ENCODE measurements at regions not wholly inside any gene's neighbourhood (a gene's known extent, or its start where the extent isn't known, plus 50 kb on each side); places are given as distances from the start of the nearest gene placed in this dataset.

DNA sequence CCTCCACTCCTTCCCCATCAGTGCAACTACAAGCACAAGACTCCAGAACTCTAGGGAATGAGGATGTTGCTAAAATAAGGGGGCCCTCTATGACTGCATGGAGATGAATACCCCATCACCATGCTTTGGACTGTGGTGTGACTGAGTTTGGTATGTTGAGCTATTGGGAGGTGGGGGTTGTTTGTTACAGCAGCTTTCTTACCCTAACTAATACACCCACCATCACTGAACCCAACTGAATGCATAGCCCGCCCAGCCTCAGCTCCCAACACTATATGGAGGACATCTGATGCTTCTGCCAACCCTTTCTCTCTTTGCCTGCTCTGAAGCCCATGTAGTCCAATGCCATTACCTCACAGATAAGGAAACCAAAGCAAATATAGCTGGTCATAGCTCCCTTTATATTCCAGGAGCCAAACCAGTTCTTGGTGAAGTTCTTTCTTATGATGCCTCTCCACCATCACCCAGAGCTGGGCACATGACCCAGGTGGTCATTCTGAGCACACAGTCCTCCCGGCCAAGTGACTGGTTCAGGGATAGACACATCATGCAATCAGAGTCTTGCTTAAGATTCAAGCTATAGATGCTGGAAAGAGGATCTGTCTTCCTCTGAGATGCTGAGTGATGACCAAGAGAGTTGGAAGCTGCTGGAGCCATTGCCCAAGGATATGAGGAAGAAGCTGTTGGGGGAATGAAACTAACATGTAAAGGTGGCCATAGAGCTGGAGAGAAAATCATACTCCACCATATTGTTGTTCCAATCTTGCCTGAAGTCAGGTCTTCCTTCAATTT is 155.6 kb upstream of the HAAO start:
- H3K27ac ChIP-seq (replicated peaks), result 0 out of 2 replicates have a peak overlapping the region, but pooled peaks have one; percentile 7

DNA sequence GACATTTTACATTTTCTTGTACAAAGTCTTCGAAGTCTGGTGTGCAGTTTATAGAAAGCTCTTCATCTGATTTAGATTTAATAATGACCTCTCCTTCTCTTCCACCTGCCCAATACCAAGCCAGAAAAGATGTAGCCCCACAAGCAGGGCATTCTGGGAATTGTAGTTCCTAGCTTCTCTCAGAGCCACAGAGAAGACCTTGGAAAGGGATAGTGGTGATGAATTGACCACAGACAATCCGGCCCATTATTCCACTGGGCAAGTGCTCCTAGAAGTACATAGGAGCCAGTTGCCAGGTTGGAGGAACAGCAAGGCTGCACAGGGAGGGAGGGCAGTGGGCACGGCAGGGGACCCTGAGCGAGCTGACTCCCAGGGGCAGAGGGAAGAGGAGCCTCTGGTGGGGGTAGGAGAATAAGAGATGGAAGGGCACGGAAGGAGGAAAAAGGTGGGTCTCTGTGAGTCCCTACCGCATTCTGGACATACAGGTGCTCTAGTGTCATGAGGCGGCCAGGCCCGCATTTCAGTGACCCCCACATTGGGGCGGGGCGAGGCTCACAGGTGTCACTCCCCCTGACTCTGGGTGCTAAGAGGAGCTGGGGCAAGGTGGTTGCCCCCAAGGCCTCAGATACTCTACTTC is 152.5 kb upstream of the HAAO start:
- no peak for DNase-seq (ENCODE audit: low read depth in 1 of 2, low spot score in 1 of 2)
- TF ChIP-seq, protein P1, sequence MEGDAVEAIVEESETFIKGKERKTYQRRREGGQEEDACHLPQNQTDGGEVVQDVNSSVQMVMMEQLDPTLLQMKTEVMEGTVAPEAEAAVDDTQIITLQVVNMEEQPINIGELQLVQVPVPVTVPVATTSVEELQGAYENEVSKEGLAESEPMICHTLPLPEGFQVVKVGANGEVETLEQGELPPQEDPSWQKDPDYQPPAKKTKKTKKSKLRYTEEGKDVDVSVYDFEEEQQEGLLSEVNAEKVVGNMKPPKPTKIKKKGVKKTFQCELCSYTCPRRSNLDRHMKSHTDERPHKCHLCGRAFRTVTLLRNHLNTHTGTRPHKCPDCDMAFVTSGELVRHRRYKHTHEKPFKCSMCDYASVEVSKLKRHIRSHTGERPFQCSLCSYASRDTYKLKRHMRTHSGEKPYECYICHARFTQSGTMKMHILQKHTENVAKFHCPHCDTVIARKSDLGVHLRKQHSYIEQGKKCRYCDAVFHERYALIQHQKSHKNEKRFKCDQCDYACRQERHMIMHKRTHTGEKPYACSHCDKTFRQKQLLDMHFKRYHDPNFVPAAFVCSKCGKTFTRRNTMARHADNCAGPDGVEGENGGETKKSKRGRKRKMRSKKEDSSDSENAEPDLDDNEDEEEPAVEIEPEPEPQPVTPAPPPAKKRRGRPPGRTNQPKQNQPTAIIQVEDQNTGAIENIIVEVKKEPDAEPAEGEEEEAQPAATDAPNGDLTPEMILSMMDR (IDR thresholded peaks at IDR 0.05; ENCODE audit: insufficient read depth, low read length), result no peak
- TF ChIP-seq, protein P2, sequence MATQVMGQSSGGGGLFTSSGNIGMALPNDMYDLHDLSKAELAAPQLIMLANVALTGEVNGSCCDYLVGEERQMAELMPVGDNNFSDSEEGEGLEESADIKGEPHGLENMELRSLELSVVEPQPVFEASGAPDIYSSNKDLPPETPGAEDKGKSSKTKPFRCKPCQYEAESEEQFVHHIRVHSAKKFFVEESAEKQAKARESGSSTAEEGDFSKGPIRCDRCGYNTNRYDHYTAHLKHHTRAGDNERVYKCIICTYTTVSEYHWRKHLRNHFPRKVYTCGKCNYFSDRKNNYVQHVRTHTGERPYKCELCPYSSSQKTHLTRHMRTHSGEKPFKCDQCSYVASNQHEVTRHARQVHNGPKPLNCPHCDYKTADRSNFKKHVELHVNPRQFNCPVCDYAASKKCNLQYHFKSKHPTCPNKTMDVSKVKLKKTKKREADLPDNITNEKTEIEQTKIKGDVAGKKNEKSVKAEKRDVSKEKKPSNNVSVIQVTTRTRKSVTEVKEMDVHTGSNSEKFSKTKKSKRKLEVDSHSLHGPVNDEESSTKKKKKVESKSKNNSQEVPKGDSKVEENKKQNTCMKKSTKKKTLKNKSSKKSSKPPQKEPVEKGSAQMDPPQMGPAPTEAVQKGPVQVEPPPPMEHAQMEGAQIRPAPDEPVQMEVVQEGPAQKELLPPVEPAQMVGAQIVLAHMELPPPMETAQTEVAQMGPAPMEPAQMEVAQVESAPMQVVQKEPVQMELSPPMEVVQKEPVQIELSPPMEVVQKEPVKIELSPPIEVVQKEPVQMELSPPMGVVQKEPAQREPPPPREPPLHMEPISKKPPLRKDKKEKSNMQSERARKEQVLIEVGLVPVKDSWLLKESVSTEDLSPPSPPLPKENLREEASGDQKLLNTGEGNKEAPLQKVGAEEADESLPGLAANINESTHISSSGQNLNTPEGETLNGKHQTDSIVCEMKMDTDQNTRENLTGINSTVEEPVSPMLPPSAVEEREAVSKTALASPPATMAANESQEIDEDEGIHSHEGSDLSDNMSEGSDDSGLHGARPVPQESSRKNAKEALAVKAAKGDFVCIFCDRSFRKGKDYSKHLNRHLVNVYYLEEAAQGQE (IDR thresholded peaks at IDR 0.05; ENCODE audit: insufficient replicate concordance, low read depth), result no peak
- no peak for TF ChIP-seq SPI1 (IDR thresholded peaks at IDR 0.05; ENCODE audit: borderline replicate concordance, low read depth)
- TF ChIP-seq GABPA (IDR thresholded peaks at IDR 0.05; ENCODE audit: low read depth), result no peak
- TF ChIP-seq POLR2AphosphoS5 (IDR thresholded peaks at IDR 0.05; ENCODE audit: low read depth), result no peak
- no peak overlapping the region for H3K4me3 ChIP-seq (replicated peaks; ENCODE audit: insufficient read depth, low read length)
- H3K27ac ChIP-seq (replicated peaks), result no peak overlapping the region
- no peaks in the 10 kb centered on the region for H3K27me3 ChIP-seq (ENCODE audit: insufficient read depth, poor library complexity, severe bottlenecking)

More for the DNA sequence above, 155.6 kb upstream of the HAAO start:
- no peaks in the 10 kb centered on the region for H3K27me3 ChIP-seq (ENCODE audit: insufficient read depth, poor library complexity, severe bottlenecking)
- TF ChIP-seq, protein P2 (IDR thresholded peaks at IDR 0.05; ENCODE audit: insufficient replicate concordance, low read depth), result no peak
- TF ChIP-seq GABPA (IDR thresholded peaks at IDR 0.05; ENCODE audit: low read depth), result no peak
- DNase-seq (ENCODE audit: low read depth in 1 of 2, low spot score in 1 of 2), result no peak
- no peak overlapping the region for H3K4me3 ChIP-seq (replicated peaks; ENCODE audit: insufficient read depth, low read length)

DNA sequence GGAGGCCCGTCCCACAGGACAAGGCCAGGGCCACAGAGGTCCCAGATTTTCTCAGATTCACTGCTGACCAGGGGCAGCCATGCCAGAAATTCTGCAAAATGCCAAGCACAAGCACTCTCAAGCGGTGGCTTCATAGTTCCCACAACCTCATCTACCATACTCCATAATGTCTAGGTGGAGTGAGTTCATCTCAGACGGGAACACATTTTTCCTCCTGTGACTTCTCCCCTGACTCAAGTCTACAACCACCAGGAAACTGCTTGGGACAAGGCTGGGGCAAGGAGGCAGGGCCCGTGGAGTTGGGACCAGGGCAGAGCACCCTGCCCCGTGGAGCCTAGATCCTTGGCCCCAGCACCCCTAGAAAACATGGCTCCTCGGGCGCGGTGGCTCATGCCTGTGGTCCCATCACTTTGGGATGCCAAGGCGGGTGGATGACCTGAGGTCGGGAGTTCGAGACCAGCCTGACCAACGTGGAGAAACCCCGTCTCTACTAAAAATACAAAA is 150.7 kb upstream of the HAAO start:
- no peak overlapping the region for H3K27ac ChIP-seq (replicated peaks)
- TF ChIP-seq POLR2AphosphoS5 (IDR thresholded peaks at IDR 0.05; ENCODE audit: low read depth) (no peak), GABPA (IDR thresholded peaks at IDR 0.05; ENCODE audit: low read depth) (no peak), SPI1 (IDR thresholded peaks at IDR 0.05; ENCODE audit: borderline replicate concordance, low read depth) (no peak)
- TF ChIP-seq, protein P2 (IDR thresholded peaks at IDR 0.05; ENCODE audit: insufficient replicate concordance, low read depth), result no peak
- TF ChIP-seq, protein P1 (IDR thresholded peaks at IDR 0.05; ENCODE audit: insufficient read depth, low read length), result no peak

More for the DNA sequence above, 150.7 kb upstream of the HAAO start:
- H3K4me3 ChIP-seq (replicated peaks; ENCODE audit: insufficient read depth, low read length), result no peak overlapping the region
- DNase-seq (ENCODE audit: low read depth in 1 of 2, low spot score in 1 of 2), result no peak
- no peaks in the 10 kb centered on the region for H3K27me3 ChIP-seq (ENCODE audit: insufficient read depth, poor library complexity, severe bottlenecking)
